Astrocyte of the spinal cord (primary cell): ENCODE measurements at regions not wholly inside any gene's neighbourhood (a gene's known extent, or its start where the extent isn't known, plus 50 kb on each side); places are given as distances from the start of the nearest gene placed in this dataset.
"Not testable (repeated sequence)": the region's sequence is repeated elsewhere in the genome, so short reads cannot be mapped to it uniquely, and the experiment has no call there.

Source experiments
- DNase-seq: peaks from one replicate; pipeline ENCODE4 v3.0.0; 2011; ENCODE audit warnings: low read depth, low spot score
- H3K4me3 ChIP-seq: 2 replicates; pipeline ENCODE4 v1.5.1; 2011; ENCODE audit warnings: low read depth, mild to moderate bottlenecking, low read length, moderate library complexity
- in situ Hi-C: cut with HindIII; loops from 2 replicates; pipeline ENCODE4 v1.10.0; 2017; ENCODE audit warnings: low sequenced_read_pairs
- TF ChIP-seq, protein P1 (sequence below): IDR thresholded peaks from 2 replicates; pipeline ENCODE4 v1.5.1; 2012; ENCODE audit warnings: low read depth, mild to moderate bottlenecking, low read length, inconsistent platforms

DNA sequence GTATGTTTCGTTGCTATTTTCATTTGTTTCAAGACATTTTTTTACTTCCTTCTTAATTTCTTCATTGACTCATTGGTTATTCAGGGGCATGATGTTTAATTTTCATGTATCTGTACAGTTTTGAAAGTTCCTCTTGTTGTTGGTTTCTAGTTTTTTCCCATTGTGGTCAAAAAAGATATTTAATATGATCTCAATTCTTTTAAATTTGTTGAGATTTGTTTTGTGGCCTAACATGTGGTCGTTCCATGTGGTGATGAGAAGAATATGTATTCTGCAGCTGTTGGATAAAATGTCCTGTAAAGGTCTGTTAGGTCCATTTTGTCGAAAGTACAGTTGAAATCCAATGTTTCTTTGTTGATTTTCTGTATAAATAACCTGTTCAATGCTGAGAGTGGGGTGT lies 110.3 kb upstream of the MAP4K4 start:
- in situ Hi-C loops: no loop called here
- TF ChIP-seq, protein P1, sequence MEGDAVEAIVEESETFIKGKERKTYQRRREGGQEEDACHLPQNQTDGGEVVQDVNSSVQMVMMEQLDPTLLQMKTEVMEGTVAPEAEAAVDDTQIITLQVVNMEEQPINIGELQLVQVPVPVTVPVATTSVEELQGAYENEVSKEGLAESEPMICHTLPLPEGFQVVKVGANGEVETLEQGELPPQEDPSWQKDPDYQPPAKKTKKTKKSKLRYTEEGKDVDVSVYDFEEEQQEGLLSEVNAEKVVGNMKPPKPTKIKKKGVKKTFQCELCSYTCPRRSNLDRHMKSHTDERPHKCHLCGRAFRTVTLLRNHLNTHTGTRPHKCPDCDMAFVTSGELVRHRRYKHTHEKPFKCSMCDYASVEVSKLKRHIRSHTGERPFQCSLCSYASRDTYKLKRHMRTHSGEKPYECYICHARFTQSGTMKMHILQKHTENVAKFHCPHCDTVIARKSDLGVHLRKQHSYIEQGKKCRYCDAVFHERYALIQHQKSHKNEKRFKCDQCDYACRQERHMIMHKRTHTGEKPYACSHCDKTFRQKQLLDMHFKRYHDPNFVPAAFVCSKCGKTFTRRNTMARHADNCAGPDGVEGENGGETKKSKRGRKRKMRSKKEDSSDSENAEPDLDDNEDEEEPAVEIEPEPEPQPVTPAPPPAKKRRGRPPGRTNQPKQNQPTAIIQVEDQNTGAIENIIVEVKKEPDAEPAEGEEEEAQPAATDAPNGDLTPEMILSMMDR: no peak
- DNase-seq: no peak
- H3K4me3 ChIP-seq: no peak overlapping the region

DNA sequence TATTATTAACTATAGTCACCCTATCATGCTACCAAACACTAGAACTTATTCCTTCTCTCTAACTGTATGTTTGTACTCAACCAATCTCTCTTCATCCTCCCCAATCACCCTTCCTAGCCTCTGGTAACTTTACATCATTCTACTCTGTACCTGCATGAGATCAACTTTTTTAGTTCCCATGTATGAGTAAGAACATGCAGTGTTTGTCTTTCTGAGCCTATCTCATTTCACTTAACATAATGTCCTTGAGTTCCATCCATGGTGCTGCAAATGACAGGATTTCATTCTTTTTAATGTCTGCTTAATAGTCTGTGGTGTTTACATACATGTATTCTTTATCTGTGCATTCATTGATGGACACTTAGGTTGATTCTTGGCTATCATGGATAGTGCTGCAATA lies 108.9 kb upstream of the RFX8 start:
- in situ Hi-C loops: no loop called here
- H3K4me3 ChIP-seq: no peak overlapping the region
- TF ChIP-seq, protein P1: no peak
- DNase-seq: no peak

DNA sequence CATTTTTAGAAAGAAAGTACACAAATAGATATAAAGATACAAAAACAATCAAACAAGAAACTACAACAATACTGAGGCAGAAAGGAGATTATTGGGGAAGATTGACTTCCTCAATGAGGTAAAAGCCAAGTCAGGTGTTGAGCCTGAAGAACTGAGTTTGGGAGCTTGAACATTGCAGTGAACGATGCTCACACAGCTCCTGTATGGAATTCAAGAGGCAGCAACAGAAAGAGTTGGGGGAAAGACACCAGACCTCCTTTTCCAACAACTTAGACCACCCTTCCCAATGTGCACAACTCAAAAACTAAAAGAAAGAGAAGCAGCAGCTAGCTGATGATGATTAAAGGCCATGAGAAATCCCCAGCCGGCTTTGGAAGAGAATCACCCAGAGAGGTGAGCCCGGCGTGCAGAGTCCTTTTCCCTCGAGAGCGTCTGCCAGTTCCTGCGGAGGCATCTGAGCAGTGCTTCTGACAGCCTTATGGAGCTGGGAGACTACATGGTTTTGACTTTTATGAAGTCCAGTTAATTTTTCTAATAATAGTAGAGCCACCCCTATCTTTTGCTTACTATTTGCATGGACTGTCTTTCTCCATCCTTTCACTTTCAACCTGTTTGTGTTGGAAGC lies 106.9 kb upstream of the RFX8 start:
- in situ Hi-C loops: no loop called here
- no peak for DNase-seq
- TF ChIP-seq, protein P1: no peak
- no peak overlapping the region for H3K4me3 ChIP-seq

DNA sequence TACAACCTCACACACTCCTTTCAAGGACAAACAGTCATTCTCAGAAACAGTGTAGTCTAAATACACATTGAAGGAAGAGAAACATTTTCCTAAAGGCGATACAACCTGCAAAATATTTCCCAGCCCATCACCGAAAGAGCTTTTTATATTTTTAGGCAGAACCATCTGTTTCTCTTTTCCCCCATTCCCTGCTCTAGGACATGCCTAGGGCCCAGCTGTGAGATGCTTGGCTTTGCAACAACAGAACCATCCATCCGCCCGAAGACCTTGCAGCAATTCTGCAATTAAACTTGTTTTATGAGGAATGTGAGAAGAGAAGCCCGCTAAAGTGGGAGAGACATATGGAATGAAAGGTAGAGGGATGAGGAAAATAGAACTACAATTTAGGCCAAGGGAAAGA lies 105.6 kb upstream of the RFX8 start:
- in situ Hi-C loops: no loop called here
- TF ChIP-seq, protein P1: no peak
- DNase-seq: no peak
- H3K4me3 ChIP-seq: no peak overlapping the region

DNA sequence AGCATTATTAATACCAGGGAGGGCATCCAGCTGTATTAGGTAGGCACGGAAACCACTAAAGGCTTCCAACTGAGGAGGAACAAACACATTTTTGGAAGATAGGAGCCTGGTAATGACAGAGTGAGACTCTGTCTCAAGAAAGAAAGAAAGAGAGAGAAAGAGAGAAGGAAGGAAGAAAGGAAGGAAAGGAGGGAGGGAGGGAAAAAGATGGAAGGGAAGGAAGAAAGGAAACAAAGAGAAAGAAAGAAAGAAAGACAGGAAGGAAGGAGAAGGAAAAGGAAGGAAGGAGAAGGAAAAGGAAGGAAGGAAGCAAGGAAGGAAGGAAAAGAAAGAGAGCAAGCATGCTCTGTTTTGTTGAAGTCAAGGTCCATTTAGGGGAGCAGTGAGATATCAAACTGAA lies 103.8 kb upstream of the RFX8 start:
- DNase-seq: no peak
- H3K4me3 ChIP-seq: no peak overlapping the region
- in situ Hi-C loops: no loop called here
- TF ChIP-seq, protein P1: no peak

DNA sequence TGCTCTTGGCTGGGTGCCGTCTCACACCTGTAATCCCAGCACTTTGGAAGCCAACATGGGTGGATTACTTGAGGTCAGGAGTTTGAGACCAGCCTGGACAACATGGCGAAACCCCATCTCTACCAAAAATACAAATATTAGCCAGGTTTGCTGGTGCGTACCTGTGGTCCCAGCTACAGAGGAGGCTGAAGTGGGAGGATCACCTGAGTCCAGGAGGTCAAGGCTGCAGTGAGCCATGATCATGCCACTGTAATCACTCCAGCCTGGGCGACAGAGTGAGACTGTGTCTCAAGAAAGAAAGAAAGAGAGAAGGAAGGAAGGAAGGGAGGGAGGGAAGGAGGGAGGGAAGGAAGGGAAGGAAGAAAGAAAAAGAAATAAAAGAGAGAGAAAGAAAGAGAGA lies 103.2 kb upstream of the RFX8 start:
- DNase-seq, H3K4me3 ChIP-seq, in situ Hi-C loops: not testable (repeated sequence)

DNA sequence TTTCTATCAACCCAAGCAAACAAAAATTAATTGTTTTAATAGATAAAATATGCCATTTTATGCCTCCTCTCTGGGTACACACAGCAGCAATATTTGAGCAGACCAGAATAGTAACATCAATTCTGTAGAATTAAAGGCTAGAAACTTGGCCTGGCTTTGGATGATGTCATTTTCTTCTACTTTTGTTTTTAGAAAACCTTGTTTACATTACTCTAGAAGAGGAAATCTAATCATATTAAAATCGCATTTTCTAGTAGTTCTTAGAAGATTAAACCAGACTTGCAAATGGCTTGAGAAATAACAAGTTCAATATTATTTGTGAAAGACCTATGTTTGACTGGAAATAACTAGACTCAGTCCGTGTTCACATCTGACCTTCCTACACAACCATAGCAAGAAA lies 102.3 kb upstream of the RFX8 start:
- DNase-seq: peak; percentile 7
- in situ Hi-C loops: no loop called here
- TF ChIP-seq, protein P1: no peak
- no peak overlapping the region for H3K4me3 ChIP-seq
